ENCODE measurements at regions not wholly inside any gene's neighbourhood (a gene's known extent, or its start where the extent isn't known, plus 50 kb on each side); places are given as distances from the start of the nearest gene placed in this dataset.

GRCh38 chr11:43619863-43620505 is 60.6 kb upstream of the HSD17B12 start:
- TF ChIP-seq CTCF (conservative IDR thresholded peaks at IDR 0.05; ENCODE audit: low read depth in 2 of 2) (no peak), EZH2 (IDR thresholded peaks at IDR 0.05; ENCODE audit: low read depth, unreplicated experiment) (no peak), POLR2AphosphoS5 (IDR thresholded peaks at IDR 0.05; ENCODE audit: low read depth) (no peak), CREB1 (CRISPR knock-in tag; IDR thresholded peaks at IDR 0.05; ENCODE audit: low read depth) (no peak), STAT1 (IDR thresholded peaks at IDR 0.05; ENCODE audit: unreplicated experiment) (no peak), NANOG (IDR thresholded peaks at IDR 0.05; ENCODE audit: borderline replicate concordance) (no peak), JUNB (IDR thresholded peaks at IDR 0.05; ENCODE audit: unreplicated experiment) (no peak), ETS1 (IDR thresholded peaks at IDR 0.05) (no peak), EZH2phosphoT487 (IDR thresholded peaks at IDR 0.05; ENCODE audit: unreplicated experiment) (no peak), ZNF462 (CRISPR knock-in tag; IDR thresholded peaks at IDR 0.05) (no peak)
- TF ChIP-seq, protein P1, sequence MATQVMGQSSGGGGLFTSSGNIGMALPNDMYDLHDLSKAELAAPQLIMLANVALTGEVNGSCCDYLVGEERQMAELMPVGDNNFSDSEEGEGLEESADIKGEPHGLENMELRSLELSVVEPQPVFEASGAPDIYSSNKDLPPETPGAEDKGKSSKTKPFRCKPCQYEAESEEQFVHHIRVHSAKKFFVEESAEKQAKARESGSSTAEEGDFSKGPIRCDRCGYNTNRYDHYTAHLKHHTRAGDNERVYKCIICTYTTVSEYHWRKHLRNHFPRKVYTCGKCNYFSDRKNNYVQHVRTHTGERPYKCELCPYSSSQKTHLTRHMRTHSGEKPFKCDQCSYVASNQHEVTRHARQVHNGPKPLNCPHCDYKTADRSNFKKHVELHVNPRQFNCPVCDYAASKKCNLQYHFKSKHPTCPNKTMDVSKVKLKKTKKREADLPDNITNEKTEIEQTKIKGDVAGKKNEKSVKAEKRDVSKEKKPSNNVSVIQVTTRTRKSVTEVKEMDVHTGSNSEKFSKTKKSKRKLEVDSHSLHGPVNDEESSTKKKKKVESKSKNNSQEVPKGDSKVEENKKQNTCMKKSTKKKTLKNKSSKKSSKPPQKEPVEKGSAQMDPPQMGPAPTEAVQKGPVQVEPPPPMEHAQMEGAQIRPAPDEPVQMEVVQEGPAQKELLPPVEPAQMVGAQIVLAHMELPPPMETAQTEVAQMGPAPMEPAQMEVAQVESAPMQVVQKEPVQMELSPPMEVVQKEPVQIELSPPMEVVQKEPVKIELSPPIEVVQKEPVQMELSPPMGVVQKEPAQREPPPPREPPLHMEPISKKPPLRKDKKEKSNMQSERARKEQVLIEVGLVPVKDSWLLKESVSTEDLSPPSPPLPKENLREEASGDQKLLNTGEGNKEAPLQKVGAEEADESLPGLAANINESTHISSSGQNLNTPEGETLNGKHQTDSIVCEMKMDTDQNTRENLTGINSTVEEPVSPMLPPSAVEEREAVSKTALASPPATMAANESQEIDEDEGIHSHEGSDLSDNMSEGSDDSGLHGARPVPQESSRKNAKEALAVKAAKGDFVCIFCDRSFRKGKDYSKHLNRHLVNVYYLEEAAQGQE (IDR thresholded peaks at IDR 0.05; ENCODE audit: unreplicated experiment) = no peak

Data from GM23338 (cell line).